Activated CD8-positive, alpha-beta T cell treated with anti-CD3 and anti-CD28 coated beads for 36 hours (primary cell): ENCODE measurements at regions not wholly inside any gene's neighbourhood (a gene's known extent, or its start where the extent isn't known, plus 50 kb on each side); places are given as distances from the start of the nearest gene placed in this dataset.

Experiments
- ATAC-seq: fragments of 200-7000 bp; cut with Tn5 transposase; one replicate; pipeline ENCODE4 v1.10.0; 2021; ENCODE audit warnings: mild to moderate bottlenecking, moderate library complexity
- CTCF ChIA-PET: fragments of 350-600 bp; sonication (Branson Sonifier 250); formaldehyde crosslinking; loops from one replicate; lab custom pipeline; 2021; ENCODE audit warnings: antibody characterized with exemption; lab: Charles Lee
- POLR2A ChIA-PET: fragments of 350-600 bp; sonication (Branson Sonifier 250); formaldehyde crosslinking; loops from one replicate; lab custom pipeline; 2021; ENCODE audit warnings: antibody characterized with exemption; lab: Charles Lee
- DNase-seq: peaks from one replicate; pipeline ENCODE4 v3.0.0-alpha.2; 2020
- H3K27ac Mint-ChIP-seq: one replicate; pipeline ENCODE4 v1.8.0; 2021; ENCODE audit warnings: mild to moderate bottlenecking, mixed read lengths
- H3K27me3 Mint-ChIP-seq: one replicate; pipeline ENCODE4 v1.8.0; 2021; ENCODE audit warnings: mixed read lengths
- H3K36me3 Mint-ChIP-seq: one replicate; pipeline ENCODE4 v1.8.0; 2021; ENCODE audit warnings: low read depth, mixed read lengths
- H3K4me1 Mint-ChIP-seq: one replicate; pipeline ENCODE4 v1.8.0; 2021; ENCODE audit warnings: low read depth, mixed read lengths
- H3K4me3 Mint-ChIP-seq: one replicate; pipeline ENCODE4 v1.8.0; 2021; ENCODE audit warnings: mild to moderate bottlenecking, moderate library complexity, mixed read lengths
- H3K9me3 Mint-ChIP-seq: one replicate; pipeline ENCODE4 v1.8.0; 2021; ENCODE audit warnings: mixed read lengths
- CTCF ChIP-seq: fragments of 200-600 bp; IDR thresholded peaks from one replicate; pipeline ENCODE4 v1.8.0; 2022; ENCODE audit warnings: antibody characterized with exemption, mild to moderate bottlenecking
- intact Hi-C: fragments of 100-400 bp; cut with micrococcal nuclease; formaldehyde crosslinking; loops from one replicate; pipeline ENCODE4 v1.10.0; 2022

- Mint-ChIP-seq H3K4me3 (no peak overlapping the region), H3K27me3 (no peaks in the 10 kb centered on the region), H3K4me1 (no peaks in the 10 kb centered on the region), H3K27ac (no peak overlapping the region), H3K9me3 (peaks cover 3% of the 10 kb centered on the region), H3K36me3 (no peaks in the 10 kb centered on the region)
- ATAC-seq = no peak
- ChIA-PET CTCF (no interaction called here), POLR2A (no interaction called here)
- no peak for DNase-seq
- no peak for TF ChIP-seq CTCF
- intact Hi-C loops = no loop called here
Measured at GRCh38 chr5:37984300-37984699, 144.5 kb upstream of the GDNF start.

GRCh38 chr5:37983463-37983862 is 143.6 kb upstream of the GDNF start:
- Mint-ChIP-seq H3K4me3 (no peak overlapping the region), H3K27me3 (no peaks in the 10 kb centered on the region), H3K36me3 (no peaks in the 10 kb centered on the region), H3K4me1 (no peaks in the 10 kb centered on the region), H3K27ac (no peak overlapping the region), H3K9me3 (peaks cover 3% of the 10 kb centered on the region)
- CTCF ChIA-PET = no interaction called here
- POLR2A ChIA-PET = no interaction called here
- intact Hi-C loops = no loop called here
- DNase-seq (no peak), ATAC-seq (no peak)
- no peak for TF ChIP-seq CTCF

GRCh38 chr5:37979559-37979958 is 139.7 kb upstream of the GDNF start:
- POLR2A ChIA-PET = no interaction called here
- H3K4me3 Mint-ChIP-seq = no peak overlapping the region
- H3K27me3 Mint-ChIP-seq = no peaks in the 10 kb centered on the region
- H3K36me3 Mint-ChIP-seq = no peaks in the 10 kb centered on the region
- TF ChIP-seq CTCF = no peak
- no peak overlapping the region for H3K27ac Mint-ChIP-seq
- no peaks in the 10 kb centered on the region for H3K4me1 Mint-ChIP-seq
- peaks cover 3% of the 10 kb centered on the region for H3K9me3 Mint-ChIP-seq
- DNase-seq (no peak), ATAC-seq (no peak)
- CTCF ChIA-PET = no interaction called here
- intact Hi-C loops = no loop called here

GRCh38 chr5:37975531-37975930 is 135.7 kb upstream of the GDNF start:
- no peak for ATAC-seq
- H3K4me3 Mint-ChIP-seq = no peak overlapping the region
- no peak overlapping the region for H3K27ac Mint-ChIP-seq
- H3K4me1 Mint-ChIP-seq = no peaks in the 10 kb centered on the region
- CTCF ChIA-PET = no interaction called here
- TF ChIP-seq CTCF = no peak
- H3K36me3 Mint-ChIP-seq = no peaks in the 10 kb centered on the region
- peaks cover 2% of the 10 kb centered on the region for H3K27me3 Mint-ChIP-seq
- peaks cover 1% of the 10 kb centered on the region for H3K9me3 Mint-ChIP-seq
- POLR2A ChIA-PET = no interaction called here
- intact Hi-C loops = no loop called here
- no peak for DNase-seq

- Mint-ChIP-seq H3K27ac (no peak overlapping the region), H3K36me3 (no peaks in the 10 kb centered on the region), H3K4me1 (no peaks in the 10 kb centered on the region), H3K4me3 (no peak overlapping the region), H3K27me3 (peaks cover 4% of the 10 kb centered on the region), H3K9me3 (no peaks in the 10 kb centered on the region)
- ChIA-PET CTCF (interaction anchor here (0.7 kb wide), 1 partner anchor 34 kb away, joined by 3 read pairs; no protein-coding TSS in a partner anchor), POLR2A (no interaction called here)
- no peak for ATAC-seq
- no peak for DNase-seq
- intact Hi-C loops = no loop called here
- TF ChIP-seq CTCF = no peak
Measured at GRCh38 chr5:37971483-37972024, 131.7 kb upstream of the GDNF start.
